ENCODE measurements at regions not wholly inside any gene's neighbourhood (a gene's known extent, or its start where the extent isn't known, plus 50 kb on each side); places are given as distances from the start of the nearest gene placed in this dataset.

DNA sequence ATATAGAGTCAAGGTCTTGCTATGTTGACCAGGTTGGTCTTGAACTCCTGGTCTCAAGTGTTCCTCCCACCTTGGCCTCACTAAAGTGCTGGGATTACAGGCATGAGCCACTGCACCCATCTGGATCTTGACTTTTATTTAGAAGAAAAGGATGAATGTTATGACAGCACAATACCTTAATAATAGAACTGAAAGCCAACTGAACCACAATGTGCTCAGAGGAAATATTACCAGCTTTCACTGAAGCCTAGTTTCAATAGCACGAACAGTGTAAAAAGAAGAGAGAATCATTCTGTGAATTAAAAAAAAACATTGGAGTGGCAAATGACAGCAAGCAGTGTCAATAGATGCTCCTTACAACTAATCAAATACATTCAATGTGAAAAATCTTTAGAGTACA lies 239.2 kb upstream of the RMST start (continued):
- TF ChIP-seq EP300 (IDR thresholded peaks at IDR 0.05; ENCODE audit: borderline replicate concordance in 1 of 2, low read depth in 1 of 2, low read length in 1 of 2) (no peak), SMC3 (IDR thresholded peaks at IDR 0.05; ENCODE audit: low read depth, low read length) (no peak), FOXM1 (IDR thresholded peaks at IDR 0.05; ENCODE audit: low read depth) (no peak)
- TF ChIP-seq, protein P1, sequence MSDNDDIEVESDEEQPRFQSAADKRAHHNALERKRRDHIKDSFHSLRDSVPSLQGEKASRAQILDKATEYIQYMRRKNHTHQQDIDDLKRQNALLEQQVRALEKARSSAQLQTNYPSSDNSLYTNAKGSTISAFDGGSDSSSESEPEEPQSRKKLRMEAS (IDR thresholded peaks at IDR 0.05; ENCODE audit: low read depth), result no peak
- TF ChIP-seq, protein P2, sequence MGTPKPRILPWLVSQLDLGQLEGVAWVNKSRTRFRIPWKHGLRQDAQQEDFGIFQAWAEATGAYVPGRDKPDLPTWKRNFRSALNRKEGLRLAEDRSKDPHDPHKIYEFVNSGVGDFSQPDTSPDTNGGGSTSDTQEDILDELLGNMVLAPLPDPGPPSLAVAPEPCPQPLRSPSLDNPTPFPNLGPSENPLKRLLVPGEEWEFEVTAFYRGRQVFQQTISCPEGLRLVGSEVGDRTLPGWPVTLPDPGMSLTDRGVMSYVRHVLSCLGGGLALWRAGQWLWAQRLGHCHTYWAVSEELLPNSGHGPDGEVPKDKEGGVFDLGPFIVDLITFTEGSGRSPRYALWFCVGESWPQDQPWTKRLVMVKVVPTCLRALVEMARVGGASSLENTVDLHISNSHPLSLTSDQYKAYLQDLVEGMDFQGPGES (IDR thresholded peaks at IDR 0.05; ENCODE audit: low read depth, low read length), result no peak
- TF ChIP-seq, protein P3, sequence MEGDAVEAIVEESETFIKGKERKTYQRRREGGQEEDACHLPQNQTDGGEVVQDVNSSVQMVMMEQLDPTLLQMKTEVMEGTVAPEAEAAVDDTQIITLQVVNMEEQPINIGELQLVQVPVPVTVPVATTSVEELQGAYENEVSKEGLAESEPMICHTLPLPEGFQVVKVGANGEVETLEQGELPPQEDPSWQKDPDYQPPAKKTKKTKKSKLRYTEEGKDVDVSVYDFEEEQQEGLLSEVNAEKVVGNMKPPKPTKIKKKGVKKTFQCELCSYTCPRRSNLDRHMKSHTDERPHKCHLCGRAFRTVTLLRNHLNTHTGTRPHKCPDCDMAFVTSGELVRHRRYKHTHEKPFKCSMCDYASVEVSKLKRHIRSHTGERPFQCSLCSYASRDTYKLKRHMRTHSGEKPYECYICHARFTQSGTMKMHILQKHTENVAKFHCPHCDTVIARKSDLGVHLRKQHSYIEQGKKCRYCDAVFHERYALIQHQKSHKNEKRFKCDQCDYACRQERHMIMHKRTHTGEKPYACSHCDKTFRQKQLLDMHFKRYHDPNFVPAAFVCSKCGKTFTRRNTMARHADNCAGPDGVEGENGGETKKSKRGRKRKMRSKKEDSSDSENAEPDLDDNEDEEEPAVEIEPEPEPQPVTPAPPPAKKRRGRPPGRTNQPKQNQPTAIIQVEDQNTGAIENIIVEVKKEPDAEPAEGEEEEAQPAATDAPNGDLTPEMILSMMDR (IDR thresholded peaks at IDR 0.05), result no peak

DNA sequence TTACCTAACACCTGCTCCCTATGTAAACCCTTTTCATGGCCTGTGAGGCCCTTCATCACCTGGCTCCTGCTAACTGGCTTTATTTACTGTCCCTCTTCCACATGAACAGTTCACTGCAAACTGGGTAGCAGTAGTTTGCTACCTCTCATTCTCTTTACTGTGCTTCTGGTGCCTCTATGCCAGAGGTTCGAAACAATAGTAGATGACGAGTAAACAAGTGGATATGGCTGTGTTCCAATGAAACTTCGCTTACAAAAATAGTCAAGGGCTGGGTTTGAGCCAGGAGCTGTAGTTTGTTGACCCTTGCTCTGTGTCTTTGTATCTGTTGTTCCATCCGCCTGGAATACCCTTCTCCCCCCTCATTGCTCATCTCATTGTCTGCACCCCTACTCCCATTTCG lies 233.6 kb upstream of the RMST start:
- WGBS (ENCODE audit: low lambda C conversion rate), result 12% methylated on average over 5 of the region's 5 CpGs
- Histone ChIP-seq H3K9me3 (no peaks in the 10 kb centered on the region), H3K79me2 (ENCODE audit: insufficient read depth) (no peaks in the 10 kb centered on the region), H2AFZ (ENCODE audit: low read depth) (no peak overlapping the region), H3K4me2 (no peak overlapping the region), H3F3A (replicated peaks; ENCODE audit: insufficient read depth) (no peaks in the 10 kb centered on the region), H3K4me3 (ENCODE audit: low read depth in 2 of 2, low read length in 1 of 2) (no peak overlapping the region), H4K20me1 (ENCODE audit: insufficient read depth) (no peaks in the 10 kb centered on the region), H3K36me3 (replicated peaks in 1 of 2; ENCODE audit: control insufficient read depth in 1 of 2, insufficient read depth in 2 of 2, low read length in 1 of 2) (no peaks in the 10 kb centered on the region), H3K27ac (ENCODE audit: low read depth in 2 of 2, low read length in 1 of 2) (no peak overlapping the region), H3K4me1 (ENCODE audit: control insufficient read depth in 1 of 2, insufficient read depth in 2 of 2, low read depth in 1 of 2, low read length in 1 of 2) (no peaks in the 10 kb centered on the region), H3K27me3 (ENCODE audit: insufficient read depth) (no peaks in the 10 kb centered on the region), H3K9ac (no peak overlapping the region), H3K9me2 (no peaks in the 10 kb centered on the region)
- DNase-seq, result no peak
- POLR2A ChIA-PET, result no interaction called here
- CTCF ChIA-PET, result no interaction called here
- TF ChIP-seq YY1 (IDR thresholded peaks at IDR 0.05; ENCODE audit: low read depth), result no peak
- TF ChIP-seq TEAD4 (IDR thresholded peaks at IDR 0.05; ENCODE audit: borderline replicate concordance, insufficient read depth), result no peak
- no peak for TF ChIP-seq JUND (IDR thresholded peaks at IDR 0.05)
- TF ChIP-seq EZH2phosphoT487 (IDR thresholded peaks at IDR 0.05; ENCODE audit: borderline replicate concordance, low read depth), result no peak
- no peak for TF ChIP-seq FOXJ3 (CRISPR knock-in tag; IDR thresholded peaks at IDR 0.05)
- no peak for TF ChIP-seq EP300 (IDR thresholded peaks at IDR 0.05; ENCODE audit: borderline replicate concordance in 1 of 2, low read depth in 1 of 2, low read length in 1 of 2)
- no peak for TF ChIP-seq ELF1 (IDR thresholded peaks at IDR 0.05)
- TF ChIP-seq RCOR1 (IDR thresholded peaks at IDR 0.05; ENCODE audit: low read length), result no peak
- no peak for TF ChIP-seq RFX5 (IDR thresholded peaks at IDR 0.05; ENCODE audit: low read length)
- TF ChIP-seq, protein P4, sequence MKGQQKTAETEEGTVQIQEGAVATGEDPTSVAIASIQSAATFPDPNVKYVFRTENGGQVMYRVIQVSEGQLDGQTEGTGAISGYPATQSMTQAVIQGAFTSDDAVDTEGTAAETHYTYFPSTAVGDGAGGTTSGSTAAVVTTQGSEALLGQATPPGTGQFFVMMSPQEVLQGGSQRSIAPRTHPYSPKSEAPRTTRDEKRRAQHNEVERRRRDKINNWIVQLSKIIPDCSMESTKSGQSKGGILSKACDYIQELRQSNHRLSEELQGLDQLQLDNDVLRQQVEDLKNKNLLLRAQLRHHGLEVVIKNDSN (IDR thresholded peaks at IDR 0.05; ENCODE audit: borderline replicate concordance, low read depth), result no peak
- no peak for TF ChIP-seq RAD21 (IDR thresholded peaks at IDR 0.05; ENCODE audit: low read length)
- TF ChIP-seq SMC3 (IDR thresholded peaks at IDR 0.05; ENCODE audit: low read depth, low read length), result no peak
- TF ChIP-seq, protein P5, sequence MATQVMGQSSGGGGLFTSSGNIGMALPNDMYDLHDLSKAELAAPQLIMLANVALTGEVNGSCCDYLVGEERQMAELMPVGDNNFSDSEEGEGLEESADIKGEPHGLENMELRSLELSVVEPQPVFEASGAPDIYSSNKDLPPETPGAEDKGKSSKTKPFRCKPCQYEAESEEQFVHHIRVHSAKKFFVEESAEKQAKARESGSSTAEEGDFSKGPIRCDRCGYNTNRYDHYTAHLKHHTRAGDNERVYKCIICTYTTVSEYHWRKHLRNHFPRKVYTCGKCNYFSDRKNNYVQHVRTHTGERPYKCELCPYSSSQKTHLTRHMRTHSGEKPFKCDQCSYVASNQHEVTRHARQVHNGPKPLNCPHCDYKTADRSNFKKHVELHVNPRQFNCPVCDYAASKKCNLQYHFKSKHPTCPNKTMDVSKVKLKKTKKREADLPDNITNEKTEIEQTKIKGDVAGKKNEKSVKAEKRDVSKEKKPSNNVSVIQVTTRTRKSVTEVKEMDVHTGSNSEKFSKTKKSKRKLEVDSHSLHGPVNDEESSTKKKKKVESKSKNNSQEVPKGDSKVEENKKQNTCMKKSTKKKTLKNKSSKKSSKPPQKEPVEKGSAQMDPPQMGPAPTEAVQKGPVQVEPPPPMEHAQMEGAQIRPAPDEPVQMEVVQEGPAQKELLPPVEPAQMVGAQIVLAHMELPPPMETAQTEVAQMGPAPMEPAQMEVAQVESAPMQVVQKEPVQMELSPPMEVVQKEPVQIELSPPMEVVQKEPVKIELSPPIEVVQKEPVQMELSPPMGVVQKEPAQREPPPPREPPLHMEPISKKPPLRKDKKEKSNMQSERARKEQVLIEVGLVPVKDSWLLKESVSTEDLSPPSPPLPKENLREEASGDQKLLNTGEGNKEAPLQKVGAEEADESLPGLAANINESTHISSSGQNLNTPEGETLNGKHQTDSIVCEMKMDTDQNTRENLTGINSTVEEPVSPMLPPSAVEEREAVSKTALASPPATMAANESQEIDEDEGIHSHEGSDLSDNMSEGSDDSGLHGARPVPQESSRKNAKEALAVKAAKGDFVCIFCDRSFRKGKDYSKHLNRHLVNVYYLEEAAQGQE (IDR thresholded peaks at IDR 0.05; ENCODE audit: low read depth, low read length), result no peak
- TF ChIP-seq MEF2A (IDR thresholded peaks at IDR 0.05; ENCODE audit: borderline replicate concordance, low read depth), result no peak
- TF ChIP-seq CHD2 (IDR thresholded peaks at IDR 0.05; ENCODE audit: low read length, partially characterized antibody), result no peak
- TF ChIP-seq NRF1 (IDR thresholded peaks at IDR 0.05; ENCODE audit: low read depth, low read length), result no peak
- TF ChIP-seq, protein P3 (IDR thresholded peaks at IDR 0.05), result no peak
